PC-9 (cell line): ENCODE measurements at regions not wholly inside any gene's neighbourhood (a gene's known extent, or its start where the extent isn't known, plus 50 kb on each side); places are given as distances from the start of the nearest gene placed in this dataset.
"Not testable (repeated sequence)": the region's sequence is repeated elsewhere in the genome, so short reads cannot be mapped to it uniquely, and the experiment has no call there.

Source experiments
- BruUV-seq: library from RNA; stranded (reverse); fragments of 400-500 nt; replicated peaks from 2 replicates; lab custom pipeline; 2021; lab: Mats Ljungman, UMichigan
- CTCF ChIA-PET: fragments of 300-600 bp; sonication (Branson Sonifier 250); formaldehyde crosslinking; loops from one replicate; lab custom pipeline; 2022; ENCODE audit warnings: antibody characterized with exemption; lab: Charles Lee
- POLR2A ChIA-PET: fragments of 300-600 bp; sonication (Branson Sonifier 250); formaldehyde crosslinking; loops from one replicate; lab custom pipeline; 2022; ENCODE audit warnings: antibody characterized with exemption; ENCODE audit not compliant: unreplicated experiment; lab: Charles Lee
- DNase-seq, 2 experiments: peaks; one replicate each; pipeline versions ENCODE4 v3.0.0 to v3.0.0-alpha.2; 2015 to 2022; ENCODE audit warnings: mixed read lengths in 1 of 2
- H2AFZ ChIP-seq: fragments of 200-600 bp; sonication (generic); 2 replicates; pipeline ENCODE4 v1.8.1; 2017; ENCODE audit warnings: antibody characterized with exemption
- H3F3A ChIP-seq: fragments of 200-600 bp; sonication (generic); 2 replicates; pipeline ENCODE4 v1.8.1; 2017; ENCODE audit warnings: antibody characterized with exemption, mild to moderate bottlenecking, low read depth; ENCODE audit not compliant: insufficient read depth
- H3K27ac ChIP-seq: fragments of 200-600 bp; sonication (generic); 2 replicates; pipeline ENCODE4 v1.6.1; 2016; ENCODE audit warnings: mixed run types
- H3K27me3 ChIP-seq: fragments of 200-600 bp; sonication (generic); 2 replicates; pipeline ENCODE4 v1.6.1; 2016; ENCODE audit warnings: low read depth, mixed run types; ENCODE audit not compliant: insufficient read depth
- H3K36me3 ChIP-seq: fragments of 200-600 bp; sonication (generic); 2 replicates; pipeline ENCODE4 v1.6.1; 2016; ENCODE audit warnings: low read depth, mixed run types
- H3K4me1 ChIP-seq: fragments of 200-600 bp; sonication (generic); replicated peaks from 2 replicates; pipeline ENCODE4 v1.6.1; 2016; ENCODE audit warnings: mixed run types; ENCODE audit not compliant: insufficient read depth
- H3K4me2 ChIP-seq: fragments of 200-600 bp; sonication (generic); 2 replicates; pipeline ENCODE4 v1.6.1; 2017; ENCODE audit warnings: mixed run types
- H3K4me3 ChIP-seq: fragments of 200-600 bp; sonication (generic); 2 replicates; pipeline ENCODE4 v1.6.1; 2016; ENCODE audit warnings: mixed run types
- H3K79me2 ChIP-seq: fragments of 200-600 bp; sonication (generic); 2 replicates; pipeline ENCODE4 v1.6.1; 2017; ENCODE audit warnings: low read depth, mixed run types
- H3K9me2 ChIP-seq: fragments of 200-600 bp; sonication (generic); 2 replicates; pipeline ENCODE4 v1.8.1; 2017; ENCODE audit warnings: mild to moderate bottlenecking; ENCODE audit not compliant: insufficient read depth
- H3K9me3 ChIP-seq: fragments of 200-600 bp; sonication (generic); 2 replicates; pipeline ENCODE4 v1.8.1; 2016; ENCODE audit warnings: low read depth; ENCODE audit not compliant: insufficient read depth
- H4K20me1 ChIP-seq: fragments of 200-600 bp; sonication (generic); 2 replicates; pipeline ENCODE4 v1.8.1; 2017; ENCODE audit not compliant: insufficient read depth
- EZH2 ChIP-seq: fragments of 200-600 bp; sonication (generic); IDR thresholded peaks from 2 replicates; pipeline ENCODE4 v1.8.0; 2017; ENCODE audit warnings: antibody characterized with exemption, low read depth
- intact Hi-C: fragments of 100-400 bp; cut with micrococcal nuclease; formaldehyde crosslinking; loops from one replicate; pipeline ENCODE4 v1.10.0; 2022; ENCODE audit not compliant: unreplicated experiment
- TF ChIP-seq, protein P1 (sequence below): fragments of 200-600 bp; sonication (generic); conservative IDR thresholded peaks from 2 replicates; pipeline ENCODE4 v1.6.1; 2017; ENCODE audit warnings: mixed run types, antibody characterized with exemption, mild to moderate bottlenecking, moderate library complexity

DNA sequence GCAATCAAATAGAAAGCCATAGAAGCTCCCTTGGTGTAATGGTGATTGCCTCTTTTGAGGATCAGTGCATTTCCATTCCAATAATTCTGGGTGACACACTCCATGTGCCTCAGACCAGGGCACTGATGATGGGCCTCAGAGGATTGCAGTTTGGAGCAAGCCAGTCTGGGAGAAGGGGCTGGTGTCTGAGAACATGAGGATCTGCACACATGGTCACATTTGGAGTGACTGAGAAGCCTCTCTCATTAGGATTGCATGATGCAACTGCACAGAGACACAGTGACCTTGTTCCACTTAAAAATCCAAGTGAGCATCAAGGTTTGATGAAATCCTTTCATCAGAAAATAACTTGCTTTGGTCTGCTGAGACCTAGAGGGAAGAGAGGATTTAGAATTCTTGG lies 216.4 kb downstream of the ANKRD30B start:
- Histone ChIP-seq H3K9me2 (no peaks in the 10 kb centered on the region), H3K4me2 (no peak overlapping the region), H3K79me2 (no peaks in the 10 kb centered on the region), H3F3A (no peaks in the 10 kb centered on the region), H3K4me1 (no peaks in the 10 kb centered on the region), H3K36me3 (no peaks in the 10 kb centered on the region), H3K4me3 (no peak overlapping the region), H2AFZ (no peak overlapping the region), H3K27me3 (no peaks in the 10 kb centered on the region), H4K20me1 (no peaks in the 10 kb centered on the region), H3K9me3 (no peaks in the 10 kb centered on the region), H3K27ac (no peak overlapping the region)
- intact Hi-C loops: no loop called here
- ChIA-PET CTCF (no interaction called here), POLR2A (no interaction called here)
- no TSS peak for BruUV-seq
- TF ChIP-seq EZH2: no peak
- TF ChIP-seq, protein P1, sequence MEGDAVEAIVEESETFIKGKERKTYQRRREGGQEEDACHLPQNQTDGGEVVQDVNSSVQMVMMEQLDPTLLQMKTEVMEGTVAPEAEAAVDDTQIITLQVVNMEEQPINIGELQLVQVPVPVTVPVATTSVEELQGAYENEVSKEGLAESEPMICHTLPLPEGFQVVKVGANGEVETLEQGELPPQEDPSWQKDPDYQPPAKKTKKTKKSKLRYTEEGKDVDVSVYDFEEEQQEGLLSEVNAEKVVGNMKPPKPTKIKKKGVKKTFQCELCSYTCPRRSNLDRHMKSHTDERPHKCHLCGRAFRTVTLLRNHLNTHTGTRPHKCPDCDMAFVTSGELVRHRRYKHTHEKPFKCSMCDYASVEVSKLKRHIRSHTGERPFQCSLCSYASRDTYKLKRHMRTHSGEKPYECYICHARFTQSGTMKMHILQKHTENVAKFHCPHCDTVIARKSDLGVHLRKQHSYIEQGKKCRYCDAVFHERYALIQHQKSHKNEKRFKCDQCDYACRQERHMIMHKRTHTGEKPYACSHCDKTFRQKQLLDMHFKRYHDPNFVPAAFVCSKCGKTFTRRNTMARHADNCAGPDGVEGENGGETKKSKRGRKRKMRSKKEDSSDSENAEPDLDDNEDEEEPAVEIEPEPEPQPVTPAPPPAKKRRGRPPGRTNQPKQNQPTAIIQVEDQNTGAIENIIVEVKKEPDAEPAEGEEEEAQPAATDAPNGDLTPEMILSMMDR: no peak
- no peak for DNase-seq

DNA sequence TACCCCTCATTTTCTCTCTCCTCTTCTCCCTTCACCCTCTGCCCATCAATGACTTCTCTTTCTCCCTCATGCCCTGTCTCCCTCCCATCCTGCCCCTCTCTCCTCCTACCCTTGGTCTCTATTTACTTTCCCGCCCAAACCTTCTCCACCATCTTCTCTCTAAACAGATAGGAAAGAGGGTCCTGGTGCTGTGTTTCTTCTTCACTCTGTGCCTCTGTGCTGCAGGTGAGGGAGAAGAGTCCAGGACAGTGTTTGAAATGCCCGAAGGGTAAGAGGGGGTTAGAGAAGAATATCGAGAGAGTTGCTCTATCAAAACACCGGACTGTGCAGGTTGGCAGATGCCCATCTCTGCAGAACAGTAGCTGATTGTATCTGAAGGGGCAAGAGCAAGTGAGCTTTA lies 217.0 kb downstream of the ANKRD30B start:
- intact Hi-C loops, H3K9me3 ChIP-seq, CTCF ChIA-PET, H3K79me2 ChIP-seq, H4K20me1 ChIP-seq, H3K9me2 ChIP-seq, DNase-seq, H3K27ac ChIP-seq, H3F3A ChIP-seq, H3K4me3 ChIP-seq, H2AFZ ChIP-seq, H3K27me3 ChIP-seq, H3K4me2 ChIP-seq, POLR2A ChIA-PET, BruUV-seq, H3K4me1 ChIP-seq, H3K36me3 ChIP-seq: not testable (repeated sequence)

DNA sequence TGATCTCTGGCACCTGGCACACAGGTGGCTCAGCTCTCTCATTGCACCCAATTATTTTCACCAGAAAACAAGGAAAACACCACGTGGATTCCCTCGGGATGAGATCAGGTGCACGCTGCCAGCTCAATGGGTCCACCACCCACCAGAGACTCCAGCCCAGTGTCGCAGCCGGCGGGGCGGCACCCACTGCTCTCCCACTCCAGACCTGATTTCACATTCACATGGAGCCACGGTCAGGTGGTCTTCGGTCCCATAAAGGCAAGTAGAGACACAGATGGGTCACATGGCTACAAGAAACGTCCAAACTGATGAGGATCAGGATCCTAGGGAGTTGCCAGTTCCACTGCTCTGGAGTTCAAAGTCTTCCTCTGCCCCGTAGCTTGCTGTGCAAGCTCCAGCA lies 217.6 kb downstream of the ANKRD30B start:
- DNase-seq: no peak
- Histone ChIP-seq H2AFZ (no peak overlapping the region), H4K20me1 (no peaks in the 10 kb centered on the region), H3K4me3 (no peak overlapping the region), H3K4me1 (peaks cover 9% of the 10 kb centered on the region), H3K36me3 (no peaks in the 10 kb centered on the region), H3K9me2 (no peaks in the 10 kb centered on the region), H3K27ac (no peak overlapping the region), H3K9me3 (no peaks in the 10 kb centered on the region), H3K4me2 (no peak overlapping the region), H3F3A (no peaks in the 10 kb centered on the region), H3K79me2 (no peaks in the 10 kb centered on the region), H3K27me3 (no peaks in the 10 kb centered on the region)
- TF ChIP-seq, protein P1: no peak
- TF ChIP-seq EZH2: no peak
- intact Hi-C loops: no loop called here
- BruUV-seq: no TSS peak
- ChIA-PET CTCF (no interaction called here), POLR2A (no interaction called here)

DNA sequence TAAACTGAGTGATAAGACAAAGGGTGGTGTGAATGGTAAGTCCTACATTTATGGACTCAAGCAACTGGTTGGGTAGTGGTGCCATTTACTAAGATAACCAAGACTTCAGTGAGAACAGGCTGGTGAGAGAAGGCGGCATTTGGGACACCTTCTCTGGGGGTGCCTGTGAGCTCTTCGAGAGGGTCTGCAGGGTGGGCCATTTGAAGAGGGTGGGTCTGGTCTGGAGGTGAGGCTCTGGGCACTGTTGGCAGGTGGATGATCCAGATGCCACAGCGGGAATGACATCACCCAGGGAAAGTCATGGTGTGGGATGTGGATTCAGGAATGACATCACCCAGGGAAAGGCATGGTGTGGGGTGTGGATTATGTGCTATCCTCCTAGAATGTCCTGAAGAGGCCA lies 219.3 kb downstream of the ANKRD30B start:
- H3K36me3 ChIP-seq, H3K27me3 ChIP-seq, H3K79me2 ChIP-seq, H3K9me2 ChIP-seq, DNase-seq, H3K9me3 ChIP-seq, H4K20me1 ChIP-seq, H3K27ac ChIP-seq, H3F3A ChIP-seq, H2AFZ ChIP-seq, BruUV-seq, POLR2A ChIA-PET, H3K4me2 ChIP-seq, H3K4me3 ChIP-seq, CTCF ChIA-PET, intact Hi-C loops: not testable (repeated sequence)
- H3K4me1 ChIP-seq: peaks cover 26% of the 10 kb centered on the region
